ENCODE measurements at regions not wholly inside any gene's neighbourhood (a gene's known extent, or its start where the extent isn't known, plus 50 kb on each side); places are given as distances from the start of the nearest gene placed in this dataset.

DNA sequence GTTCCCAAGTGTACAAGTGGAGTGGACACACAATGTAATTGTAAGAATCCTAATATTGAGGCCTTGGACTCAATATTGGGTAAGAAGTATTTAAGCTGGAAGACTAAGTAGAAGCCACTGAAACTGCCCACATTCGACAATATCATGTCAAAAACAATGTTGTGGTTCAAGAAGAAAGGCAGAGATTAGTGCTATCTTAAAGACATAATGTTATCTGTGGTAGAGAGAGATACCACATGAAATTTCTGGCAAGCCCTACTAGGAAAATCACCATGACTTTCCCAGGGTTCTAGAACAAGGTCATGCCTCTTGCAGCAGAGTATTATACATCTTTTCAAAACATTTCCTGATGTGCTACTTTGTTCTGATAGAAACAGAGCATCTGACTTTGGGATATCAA is 192.6 kb downstream of the RAP2B start:
- BruUV-seq (replicated peaks) = no TSS peak
- in situ Hi-C loops (cut with HindIII; ENCODE audit: low pct_unique_long_range_greater_than_20kb, low sequenced_read_pairs) (no loop called here), intact Hi-C loops (cut with micrococcal nuclease; ENCODE audit: unreplicated experiment) (no loop called here)
- Histone ChIP-seq H3K9me3 (ENCODE audit: control insufficient read depth, insufficient read depth, low read depth, low read length) (no peaks in the 10 kb centered on the region), H3K27ac (ENCODE audit: low read length) (no peak overlapping the region), H3K4me3 (ENCODE audit: low read depth in 2 of 2, low read length in 2 of 2) (no peak overlapping the region), H3K27me3 (ENCODE audit: control insufficient read depth, insufficient read depth, low read length) (no peaks in the 10 kb centered on the region), H3K4me1 (ENCODE audit: control insufficient read depth, insufficient read depth, low read length) (no peaks in the 10 kb centered on the region), H3K36me3 (ENCODE audit: control insufficient read depth, insufficient read depth, low read length) (no peaks in the 10 kb centered on the region)
- no peak for DNase-seq (ENCODE audit: low read depth, low spot score)
- ChIA-PET POLR2A (no interaction called here), CTCF (no interaction called here)
- TF ChIP-seq POLR2AphosphoS5 (IDR thresholded peaks at IDR 0.05; ENCODE audit: low read depth, low read length) = no peak
- TF ChIP-seq, protein P1, sequence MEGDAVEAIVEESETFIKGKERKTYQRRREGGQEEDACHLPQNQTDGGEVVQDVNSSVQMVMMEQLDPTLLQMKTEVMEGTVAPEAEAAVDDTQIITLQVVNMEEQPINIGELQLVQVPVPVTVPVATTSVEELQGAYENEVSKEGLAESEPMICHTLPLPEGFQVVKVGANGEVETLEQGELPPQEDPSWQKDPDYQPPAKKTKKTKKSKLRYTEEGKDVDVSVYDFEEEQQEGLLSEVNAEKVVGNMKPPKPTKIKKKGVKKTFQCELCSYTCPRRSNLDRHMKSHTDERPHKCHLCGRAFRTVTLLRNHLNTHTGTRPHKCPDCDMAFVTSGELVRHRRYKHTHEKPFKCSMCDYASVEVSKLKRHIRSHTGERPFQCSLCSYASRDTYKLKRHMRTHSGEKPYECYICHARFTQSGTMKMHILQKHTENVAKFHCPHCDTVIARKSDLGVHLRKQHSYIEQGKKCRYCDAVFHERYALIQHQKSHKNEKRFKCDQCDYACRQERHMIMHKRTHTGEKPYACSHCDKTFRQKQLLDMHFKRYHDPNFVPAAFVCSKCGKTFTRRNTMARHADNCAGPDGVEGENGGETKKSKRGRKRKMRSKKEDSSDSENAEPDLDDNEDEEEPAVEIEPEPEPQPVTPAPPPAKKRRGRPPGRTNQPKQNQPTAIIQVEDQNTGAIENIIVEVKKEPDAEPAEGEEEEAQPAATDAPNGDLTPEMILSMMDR (IDR thresholded peaks at IDR 0.05) = no peak
- TF ChIP-seq TCF7L2 (IDR thresholded peaks at IDR 0.05; ENCODE audit: low read depth, low read length) = no peak
- no peak for TF ChIP-seq REST (IDR thresholded peaks at IDR 0.05; ENCODE audit: insufficient read depth in 1 of 2, low read depth in 2 of 2, low read length in 1 of 2)
- TF ChIP-seq SIN3A (IDR thresholded peaks at IDR 0.05; ENCODE audit: borderline replicate concordance, insufficient read depth, low read depth, low read length) = no peak
- no peak for ATAC-seq

DNA sequence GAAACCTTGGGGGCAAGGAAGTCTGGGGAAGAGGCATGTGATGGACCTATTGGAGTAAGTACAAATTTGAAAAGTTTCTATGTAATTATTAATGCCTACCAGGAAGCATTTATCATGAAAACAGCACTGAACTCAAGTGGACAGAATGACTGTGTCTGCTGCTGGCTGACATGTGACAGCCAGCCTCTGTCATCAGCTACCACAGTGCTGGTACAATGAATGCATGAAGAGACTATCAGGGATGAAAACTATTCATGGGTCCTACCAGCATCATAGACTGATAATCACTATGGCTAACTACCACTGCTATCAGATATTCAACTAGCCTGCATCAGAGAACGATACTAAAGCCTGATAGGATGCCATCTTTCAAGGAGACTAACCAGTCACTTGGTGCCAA is 193.5 kb downstream of the RAP2B start:
- BruUV-seq (replicated peaks) = no TSS peak
- intact Hi-C loops (cut with micrococcal nuclease; ENCODE audit: unreplicated experiment) = no loop called here
- H3K9me3 ChIP-seq (ENCODE audit: control insufficient read depth, insufficient read depth, low read depth, low read length) = no peaks in the 10 kb centered on the region
- ATAC-seq = no peak
- H3K4me1 ChIP-seq (ENCODE audit: control insufficient read depth, insufficient read depth, low read length) = no peaks in the 10 kb centered on the region
- in situ Hi-C loops (cut with HindIII; ENCODE audit: low pct_unique_long_range_greater_than_20kb, low sequenced_read_pairs) = no loop called here
- TF ChIP-seq TCF7L2 (IDR thresholded peaks at IDR 0.05; ENCODE audit: low read depth, low read length) = no peak
- TF ChIP-seq, protein P1 (IDR thresholded peaks at IDR 0.05) = no peak
- TF ChIP-seq REST (IDR thresholded peaks at IDR 0.05; ENCODE audit: insufficient read depth in 1 of 2, low read depth in 2 of 2, low read length in 1 of 2) = no peak
- no peak for TF ChIP-seq POLR2AphosphoS5 (IDR thresholded peaks at IDR 0.05; ENCODE audit: low read depth, low read length)
- TF ChIP-seq SIN3A (IDR thresholded peaks at IDR 0.05; ENCODE audit: borderline replicate concordance, insufficient read depth, low read depth, low read length) = no peak
- CTCF ChIA-PET = no interaction called here
- H3K4me3 ChIP-seq (ENCODE audit: low read depth in 2 of 2, low read length in 2 of 2) = no peak overlapping the region
- POLR2A ChIA-PET = no interaction called here
- DNase-seq (ENCODE audit: low read depth, low spot score) = no peak
- H3K27me3 ChIP-seq (ENCODE audit: control insufficient read depth, insufficient read depth, low read length) = no peaks in the 10 kb centered on the region
- no peak overlapping the region for H3K27ac ChIP-seq (ENCODE audit: low read length)
- no peaks in the 10 kb centered on the region for H3K36me3 ChIP-seq (ENCODE audit: control insufficient read depth, insufficient read depth, low read length)

Data from Panc1 (cell line).